HEK293 (cell line): ENCODE measurements at regions not wholly inside any gene's neighbourhood (a gene's known extent, or its start where the extent isn't known, plus 50 kb on each side); places are given as distances from the start of the nearest gene placed in this dataset.

Experiments used
- CTCF ChIA-PET: fragments of 350-600 bp; formaldehyde crosslinking; extraction: SDS; loops from one replicate; lab custom pipeline; 2021; ENCODE audit warnings: antibody characterized with exemption; lab: Yijun Ruan, JAX
- POLR2A ChIA-PET: fragments of 300-600 bp; formaldehyde crosslinking; extraction: SDS; loops from one replicate; lab custom pipeline; 2020; ENCODE audit warnings: antibody characterized with exemption, inconsistent platforms; lab: Yijun Ruan, JAX
- H3K27ac ChIP-seq: fragments of 200-500 bp; sonication (Bioruptor generic); 2 replicates; pipeline ENCODE4 v1.5.1; 2014; ENCODE audit warnings: low read depth, low read length, control low read depth, inconsistent platforms; ENCODE audit errors: extremely low read depth
- H3K36me3 ChIP-seq, 2 experiments: fragments of 200-500 bp in 1 of 2; sonication (Bioruptor generic) in 1 of 2; 1 replicate in 1 of 2; 2 replicates in 1 of 2; pipeline ENCODE4 v1.5.1; 2014 to 2017; ENCODE audit warnings: inconsistent platforms in 2 of 2, low read length in 2 of 2; ENCODE audit not compliant: control insufficient read depth in 2 of 2, insufficient read depth in 1 of 2
- H3K4me1 ChIP-seq: fragments of 200-500 bp; sonication (Bioruptor generic); 2 replicates; pipeline ENCODE4 v1.5.1; 2014; ENCODE audit warnings: mild to moderate bottlenecking, low read length, inconsistent platforms; ENCODE audit not compliant: control insufficient read depth, insufficient read depth
- H3K4me3 ChIP-seq: 2 replicates; pipeline ENCODE4 v1.5.1; 2011; ENCODE audit warnings: low read depth, mild to moderate bottlenecking, control low read depth, low read length, moderate library complexity
- H3K9me3 ChIP-seq: fragments of 200-500 bp; sonication (Bioruptor generic); 2 replicates; pipeline ENCODE4 v1.5.1; 2014; ENCODE audit warnings: low read depth, low read length, inconsistent platforms; ENCODE audit not compliant: control insufficient read depth, insufficient read depth
- GLI4 ChIP-seq: fragments of 450-650 bp; formaldehyde crosslinking; IDR thresholded peaks from 2 replicates; pipeline ENCODE4 v1.5.1; 2016; ENCODE audit warnings: missing biosample characterization, missing genetic modification characterization
- GLIS2 ChIP-seq: fragments of 450-650 bp; formaldehyde crosslinking; IDR thresholded peaks from 2 replicates; pipeline ENCODE4 v1.5.1; 2016; ENCODE audit warnings: missing biosample characterization, missing genetic modification characterization
- PRDM1 ChIP-seq: fragments of 450-650 bp; formaldehyde crosslinking; IDR thresholded peaks from 2 replicates; pipeline ENCODE4; 2016; ENCODE audit warnings: missing biosample characterization, missing genetic modification characterization
- RBAK ChIP-seq: fragments of 450-650 bp; formaldehyde crosslinking; IDR thresholded peaks from 2 replicates; pipeline ENCODE4 v1.5.1; 2016; ENCODE audit warnings: missing biosample characterization, missing genetic modification characterization
- SCRT2 ChIP-seq: fragments of 450-650 bp; formaldehyde crosslinking; IDR thresholded peaks from 2 replicates; pipeline ENCODE4 v1.5.1; 2016; ENCODE audit warnings: missing biosample characterization, missing genetic modification characterization
- SP3 ChIP-seq: fragments of 450-650 bp; formaldehyde crosslinking; IDR thresholded peaks from 2 replicates; pipeline ENCODE4 v1.5.1; 2016; ENCODE audit warnings: missing biosample characterization, missing genetic modification characterization
- ZBTB21 ChIP-seq: fragments of 450-650 bp; formaldehyde crosslinking; IDR thresholded peaks from 2 replicates; pipeline ENCODE4 v1.5.1; 2017; ENCODE audit warnings: missing biosample characterization, missing genetic modification characterization
- ZFP69B ChIP-seq: fragments of 450-650 bp; formaldehyde crosslinking; IDR thresholded peaks from 2 replicates; pipeline ENCODE4 v1.5.1; 2016; ENCODE audit warnings: missing biosample characterization, missing genetic modification characterization
- ZIC2 ChIP-seq: fragments of 450-650 bp; formaldehyde crosslinking; IDR thresholded peaks from 2 replicates; pipeline ENCODE4 v1.5.1; 2016; ENCODE audit warnings: missing biosample characterization, missing genetic modification characterization
- ZNF202 ChIP-seq: fragments of 450-650 bp; formaldehyde crosslinking; IDR thresholded peaks from 2 replicates; pipeline ENCODE4 v1.5.1; 2016; ENCODE audit warnings: missing biosample characterization, missing genetic modification characterization, borderline replicate concordance
- ZNF248 ChIP-seq: fragments of 450-650 bp; formaldehyde crosslinking; IDR thresholded peaks from 2 replicates; pipeline ENCODE4 v1.5.1; 2017; ENCODE audit warnings: missing biosample characterization, missing genetic modification characterization
- ZNF324 ChIP-seq: fragments of 450-650 bp; formaldehyde crosslinking; IDR thresholded peaks from 2 replicates; pipeline ENCODE4 v1.5.1; 2016; ENCODE audit warnings: missing biosample characterization, missing genetic modification characterization
- ZNF416 ChIP-seq: fragments of 450-650 bp; formaldehyde crosslinking; IDR thresholded peaks from 2 replicates; pipeline ENCODE4 v1.5.1; 2016; ENCODE audit warnings: missing biosample characterization, missing genetic modification characterization
- ZNF768 ChIP-seq: fragments of 450-650 bp; formaldehyde crosslinking; IDR thresholded peaks from 2 replicates; pipeline ENCODE4 v1.5.1; 2018; ENCODE audit warnings: missing biosample characterization, mild to moderate bottlenecking, missing genetic modification characterization
- TF ChIP-seq, protein P1 (sequence below): fragments of 450-650 bp; formaldehyde crosslinking; IDR thresholded peaks from 2 replicates; pipeline ENCODE4 v1.5.1; 2016; ENCODE audit warnings: missing biosample characterization, missing genetic modification characterization, borderline replicate concordance
- TF ChIP-seq, protein P2 (sequence below): fragments of 450-650 bp; formaldehyde crosslinking; IDR thresholded peaks from 2 replicates; pipeline ENCODE4 v1.5.1; 2017; ENCODE audit warnings: missing biosample characterization, missing genetic modification characterization
- TF ChIP-seq, protein P3 (sequence below): fragments of 450-650 bp; formaldehyde crosslinking; IDR thresholded peaks from 2 replicates; pipeline ENCODE4 v1.5.1; 2016; ENCODE audit warnings: missing biosample characterization, missing genetic modification characterization

DNA sequence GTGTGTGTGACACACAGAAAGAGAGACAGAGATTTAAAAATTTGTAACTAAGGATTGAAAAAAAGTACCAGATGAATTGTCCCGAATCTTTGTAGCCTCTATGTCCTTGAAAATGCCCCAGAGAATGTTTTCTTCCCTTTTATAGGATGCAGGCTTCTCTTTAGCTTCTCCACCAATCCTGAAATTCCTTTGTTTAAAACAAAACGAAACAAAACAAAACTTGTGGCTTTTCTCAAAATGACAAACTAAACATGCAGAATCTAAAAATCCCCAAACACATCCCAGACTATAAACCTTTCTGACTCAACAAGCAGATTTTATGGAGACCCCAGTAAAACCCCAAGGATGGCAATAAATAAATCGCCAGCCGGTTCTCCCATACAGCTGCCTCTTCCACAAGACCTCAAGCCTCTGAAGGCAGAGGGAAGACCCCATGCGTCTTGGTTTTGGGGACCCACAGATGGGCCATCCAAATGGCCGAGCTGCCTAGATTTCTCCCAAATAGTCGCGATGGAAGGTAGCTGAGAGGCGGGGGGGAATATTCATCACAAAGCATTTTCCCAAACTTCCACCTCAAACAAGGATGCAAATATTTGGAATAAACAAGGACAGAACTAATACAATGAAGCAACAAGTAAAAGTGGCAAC lies 269.5 kb upstream of the FOXF1 start:
- POLR2A ChIA-PET: interaction anchor here (1.5 kb wide), 1 partner anchor 11 kb away, joined by 3 read pairs; no protein-coding TSS in a partner anchor
- Histone ChIP-seq H3K36me3 (no peaks in the 10 kb centered on the region), H3K4me1 (no peaks in the 10 kb centered on the region), H3K9me3 (no peaks in the 10 kb centered on the region), H3K27ac (no peak overlapping the region), H3K4me3 (no peak overlapping the region)
- no peak for TF ChIP-seq SP3 (tag by site-specific recombination)
- peak; percentile 60 for TF ChIP-seq SCRT2 (tag by site-specific recombination)
- no peak for TF ChIP-seq ZNF248
- no peak for TF ChIP-seq ZNF416 (tag by site-specific recombination)
- TF ChIP-seq, protein P1, sequence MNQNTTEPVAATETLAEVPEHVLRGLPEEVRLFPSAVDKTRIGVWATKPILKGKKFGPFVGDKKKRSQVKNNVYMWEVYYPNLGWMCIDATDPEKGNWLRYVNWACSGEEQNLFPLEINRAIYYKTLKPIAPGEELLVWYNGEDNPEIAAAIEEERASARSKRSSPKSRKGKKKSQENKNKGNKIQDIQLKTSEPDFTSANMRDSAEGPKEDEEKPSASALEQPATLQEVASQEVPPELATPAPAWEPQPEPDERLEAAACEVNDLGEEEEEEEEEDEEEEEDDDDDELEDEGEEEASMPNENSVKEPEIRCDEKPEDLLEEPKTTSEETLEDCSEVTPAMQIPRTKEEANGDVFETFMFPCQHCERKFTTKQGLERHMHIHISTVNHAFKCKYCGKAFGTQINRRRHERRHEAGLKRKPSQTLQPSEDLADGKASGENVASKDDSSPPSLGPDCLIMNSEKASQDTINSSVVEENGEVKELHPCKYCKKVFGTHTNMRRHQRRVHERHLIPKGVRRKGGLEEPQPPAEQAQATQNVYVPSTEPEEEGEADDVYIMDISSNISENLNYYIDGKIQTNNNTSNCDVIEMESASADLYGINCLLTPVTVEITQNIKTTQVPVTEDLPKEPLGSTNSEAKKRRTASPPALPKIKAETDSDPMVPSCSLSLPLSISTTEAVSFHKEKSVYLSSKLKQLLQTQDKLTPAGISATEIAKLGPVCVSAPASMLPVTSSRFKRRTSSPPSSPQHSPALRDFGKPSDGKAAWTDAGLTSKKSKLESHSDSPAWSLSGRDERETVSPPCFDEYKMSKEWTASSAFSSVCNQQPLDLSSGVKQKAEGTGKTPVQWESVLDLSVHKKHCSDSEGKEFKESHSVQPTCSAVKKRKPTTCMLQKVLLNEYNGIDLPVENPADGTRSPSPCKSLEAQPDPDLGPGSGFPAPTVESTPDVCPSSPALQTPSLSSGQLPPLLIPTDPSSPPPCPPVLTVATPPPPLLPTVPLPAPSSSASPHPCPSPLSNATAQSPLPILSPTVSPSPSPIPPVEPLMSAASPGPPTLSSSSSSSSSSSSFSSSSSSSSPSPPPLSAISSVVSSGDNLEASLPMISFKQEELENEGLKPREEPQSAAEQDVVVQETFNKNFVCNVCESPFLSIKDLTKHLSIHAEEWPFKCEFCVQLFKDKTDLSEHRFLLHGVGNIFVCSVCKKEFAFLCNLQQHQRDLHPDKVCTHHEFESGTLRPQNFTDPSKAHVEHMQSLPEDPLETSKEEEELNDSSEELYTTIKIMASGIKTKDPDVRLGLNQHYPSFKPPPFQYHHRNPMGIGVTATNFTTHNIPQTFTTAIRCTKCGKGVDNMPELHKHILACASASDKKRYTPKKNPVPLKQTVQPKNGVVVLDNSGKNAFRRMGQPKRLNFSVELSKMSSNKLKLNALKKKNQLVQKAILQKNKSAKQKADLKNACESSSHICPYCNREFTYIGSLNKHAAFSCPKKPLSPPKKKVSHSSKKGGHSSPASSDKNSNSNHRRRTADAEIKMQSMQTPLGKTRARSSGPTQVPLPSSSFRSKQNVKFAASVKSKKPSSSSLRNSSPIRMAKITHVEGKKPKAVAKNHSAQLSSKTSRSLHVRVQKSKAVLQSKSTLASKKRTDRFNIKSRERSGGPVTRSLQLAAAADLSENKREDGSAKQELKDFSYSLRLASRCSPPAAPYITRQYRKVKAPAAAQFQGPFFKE (tag by site-specific recombination): no peak
- CTCF ChIA-PET: interaction anchor here (0.7 to 1.3 kb wide), 4 partner anchors 12 to 420 kb away, joined by 3 to 6 read pairs (median 3); no protein-coding TSS in a partner anchor

DNA sequence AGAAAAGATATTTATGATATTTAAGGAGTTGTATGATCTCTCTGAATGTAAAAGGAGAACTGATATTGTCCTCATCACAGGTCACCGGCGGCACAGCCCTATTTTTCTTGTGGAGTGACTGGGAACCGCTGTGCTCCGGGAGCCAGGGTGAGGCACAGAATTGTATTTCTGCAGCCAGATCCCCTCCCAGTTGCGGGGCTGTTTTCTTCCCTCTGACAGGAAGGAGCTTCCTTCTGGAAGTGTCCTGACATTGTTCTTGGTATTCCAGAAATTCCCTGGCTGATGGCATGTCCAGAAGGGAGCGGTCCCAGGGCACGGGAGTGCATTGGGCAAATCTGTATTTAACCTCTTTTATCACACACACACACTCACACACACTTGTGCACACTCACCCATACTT lies 268.6 kb upstream of the FOXF1 start:
- TF ChIP-seq ZIC2 (tag by site-specific recombination): no peak
- no peak for TF ChIP-seq ZNF768 (tag by site-specific recombination)
- TF ChIP-seq ZBTB21 (tag by site-specific recombination): no peak
- TF ChIP-seq ZNF248: no peak
- TF ChIP-seq ZNF202 (tag by site-specific recombination): no peak
- TF ChIP-seq, protein P2, sequence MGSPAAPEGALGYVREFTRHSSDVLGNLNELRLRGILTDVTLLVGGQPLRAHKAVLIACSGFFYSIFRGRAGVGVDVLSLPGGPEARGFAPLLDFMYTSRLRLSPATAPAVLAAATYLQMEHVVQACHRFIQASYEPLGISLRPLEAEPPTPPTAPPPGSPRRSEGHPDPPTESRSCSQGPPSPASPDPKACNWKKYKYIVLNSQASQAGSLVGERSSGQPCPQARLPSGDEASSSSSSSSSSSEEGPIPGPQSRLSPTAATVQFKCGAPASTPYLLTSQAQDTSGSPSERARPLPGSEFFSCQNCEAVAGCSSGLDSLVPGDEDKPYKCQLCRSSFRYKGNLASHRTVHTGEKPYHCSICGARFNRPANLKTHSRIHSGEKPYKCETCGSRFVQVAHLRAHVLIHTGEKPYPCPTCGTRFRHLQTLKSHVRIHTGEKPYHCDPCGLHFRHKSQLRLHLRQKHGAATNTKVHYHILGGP: no peak
- no peak for TF ChIP-seq GLIS2 (tag by site-specific recombination)
- no peak for TF ChIP-seq RBAK
- TF ChIP-seq, protein P3, sequence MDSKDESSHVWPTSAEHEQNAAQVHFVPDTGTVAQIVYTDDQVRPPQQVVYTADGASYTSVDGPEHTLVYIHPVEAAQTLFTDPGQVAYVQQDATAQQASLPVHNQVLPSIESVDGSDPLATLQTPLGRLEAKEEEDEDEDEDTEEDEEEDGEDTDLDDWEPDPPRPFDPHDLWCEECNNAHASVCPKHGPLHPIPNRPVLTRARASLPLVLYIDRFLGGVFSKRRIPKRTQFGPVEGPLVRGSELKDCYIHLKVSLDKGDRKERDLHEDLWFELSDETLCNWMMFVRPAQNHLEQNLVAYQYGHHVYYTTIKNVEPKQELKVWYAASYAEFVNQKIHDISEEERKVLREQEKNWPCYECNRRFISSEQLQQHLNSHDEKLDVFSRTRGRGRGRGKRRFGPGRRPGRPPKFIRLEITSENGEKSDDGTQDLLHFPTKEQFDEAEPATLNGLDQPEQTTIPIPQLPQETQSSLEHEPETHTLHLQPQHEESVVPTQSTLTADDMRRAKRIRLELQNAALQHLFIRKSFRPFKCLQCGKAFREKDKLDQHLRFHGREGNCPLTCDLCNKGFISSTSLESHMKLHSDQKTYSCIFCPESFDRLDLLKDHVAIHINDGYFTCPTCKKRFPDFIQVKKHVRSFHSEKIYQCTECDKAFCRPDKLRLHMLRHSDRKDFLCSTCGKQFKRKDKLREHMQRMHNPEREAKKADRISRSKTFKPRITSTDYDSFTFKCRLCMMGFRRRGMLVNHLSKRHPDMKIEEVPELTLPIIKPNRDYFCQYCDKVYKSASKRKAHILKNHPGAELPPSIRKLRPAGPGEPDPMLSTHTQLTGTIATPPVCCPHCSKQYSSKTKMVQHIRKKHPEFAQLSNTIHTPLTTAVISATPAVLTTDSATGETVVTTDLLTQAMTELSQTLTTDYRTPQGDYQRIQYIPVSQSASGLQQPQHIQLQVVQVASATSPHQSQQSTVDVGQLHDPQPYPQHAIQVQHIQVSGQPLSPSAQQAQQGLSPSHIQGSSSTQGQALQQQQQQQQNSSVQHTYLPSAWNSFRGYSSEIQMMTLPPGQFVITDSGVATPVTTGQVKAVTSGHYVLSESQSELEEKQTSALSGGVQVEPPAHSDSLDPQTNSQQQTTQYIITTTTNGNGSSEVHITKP (tag by site-specific recombination): no peak
- no peak for TF ChIP-seq GLI4 (tag by site-specific recombination)
- TF ChIP-seq ZNF324 (tag by site-specific recombination): no peak
- no peak for TF ChIP-seq SCRT2 (tag by site-specific recombination)
- no peak for TF ChIP-seq ZFP69B
- TF ChIP-seq PRDM1 (tag by site-specific recombination): no peak
- Histone ChIP-seq H3K9me3 (no peaks in the 10 kb centered on the region), H3K4me1 (no peaks in the 10 kb centered on the region), H3K36me3 (no peaks in the 10 kb centered on the region), H3K4me3 (no peak overlapping the region), H3K27ac (no peak overlapping the region)
- ChIA-PET CTCF (interaction anchor here (1.3 kb wide), 1 partner anchor 275 kb away, joined by 3 read pairs; no protein-coding TSS in a partner anchor), POLR2A (interaction anchor here (1.5 kb wide), 1 partner anchor 11 kb away, joined by 3 read pairs; no protein-coding TSS in a partner anchor)
